Neural cell (in vitro differentiated cells): ENCODE measurements at regions not wholly inside any gene's neighbourhood (a gene's known extent, or its start where the extent isn't known, plus 50 kb on each side); places are given as distances from the start of the nearest gene placed in this dataset.
"Not testable (repeated sequence)": the region's sequence is repeated elsewhere in the genome, so short reads cannot be mapped to it uniquely, and the experiment has no call there.

Experiments
- CTCF ChIP-seq: fragments of 450-650 bp; IDR thresholded peaks from 2 replicates; pipeline ENCODE4 v1.5.1; 2014; ENCODE audit warnings: antibody characterized with exemption, mild to moderate bottlenecking, moderate library complexity; ENCODE audit not compliant: poor library complexity, severe bottlenecking
- EP300 ChIP-seq: fragments of 450-650 bp; conservative IDR thresholded peaks from 2 replicates; pipeline ENCODE4 v1.6.1; 2014; ENCODE audit warnings: antibody characterized with exemption, mild to moderate bottlenecking, moderate library complexity; ENCODE audit not compliant: poor library complexity, severe bottlenecking
- EZH2 ChIP-seq: fragments of 200-600, 300-800 bp; shearing (Covaris generic), sonication (generic); IDR thresholded peaks from 2 replicates; pipeline ENCODE4 v1.6.1; 2014; ENCODE audit warnings: antibody characterized with exemption, low read length, borderline replicate concordance, mild to moderate bottlenecking; ENCODE audit not compliant: insufficient read depth, poor library complexity, severe bottlenecking
- MXI1 ChIP-seq: fragments of 450-650 bp; conservative IDR thresholded peaks from 2 replicates; pipeline ENCODE4 v1.6.1; 2014; ENCODE audit warnings: antibody characterized with exemption, mild to moderate bottlenecking; ENCODE audit not compliant: poor library complexity, severe bottlenecking
- POLR2AphosphoS5 ChIP-seq: IDR thresholded peaks from 2 replicates; pipeline ENCODE4 v1.6.1; 2012
- RAD21 ChIP-seq: fragments of 450-650 bp; conservative IDR thresholded peaks from 2 replicates; pipeline ENCODE4 v1.6.1; 2014; ENCODE audit warnings: antibody characterized with exemption, mild to moderate bottlenecking, moderate library complexity
- REST ChIP-seq: IDR thresholded peaks from 2 replicates; pipeline ENCODE4 v1.6.1; 2012; ENCODE audit warnings: borderline replicate concordance
- SMC3 ChIP-seq: fragments of 450-650 bp; conservative IDR thresholded peaks from 2 replicates; pipeline ENCODE4 v1.6.1; 2014; ENCODE audit warnings: antibody characterized with exemption, mild to moderate bottlenecking, moderate library complexity; ENCODE audit not compliant: poor library complexity
- TAF1 ChIP-seq: IDR thresholded peaks from 2 replicates; pipeline ENCODE4 v1.6.1; 2012; ENCODE audit warnings: low read depth

- TF ChIP-seq EZH2, CTCF, POLR2AphosphoS5, MXI1, EP300, SMC3, TAF1, REST, RAD21: not testable (repeated sequence)
Observed at GRCh38 chr21:27996906-27997305, 995.8 kb downstream of the LTN1 start.
